ENCODE measurements at regions not wholly inside any gene's neighbourhood (a gene's known extent, or its start where the extent isn't known, plus 50 kb on each side); places are given as distances from the start of the nearest gene placed in this dataset.

DNA sequence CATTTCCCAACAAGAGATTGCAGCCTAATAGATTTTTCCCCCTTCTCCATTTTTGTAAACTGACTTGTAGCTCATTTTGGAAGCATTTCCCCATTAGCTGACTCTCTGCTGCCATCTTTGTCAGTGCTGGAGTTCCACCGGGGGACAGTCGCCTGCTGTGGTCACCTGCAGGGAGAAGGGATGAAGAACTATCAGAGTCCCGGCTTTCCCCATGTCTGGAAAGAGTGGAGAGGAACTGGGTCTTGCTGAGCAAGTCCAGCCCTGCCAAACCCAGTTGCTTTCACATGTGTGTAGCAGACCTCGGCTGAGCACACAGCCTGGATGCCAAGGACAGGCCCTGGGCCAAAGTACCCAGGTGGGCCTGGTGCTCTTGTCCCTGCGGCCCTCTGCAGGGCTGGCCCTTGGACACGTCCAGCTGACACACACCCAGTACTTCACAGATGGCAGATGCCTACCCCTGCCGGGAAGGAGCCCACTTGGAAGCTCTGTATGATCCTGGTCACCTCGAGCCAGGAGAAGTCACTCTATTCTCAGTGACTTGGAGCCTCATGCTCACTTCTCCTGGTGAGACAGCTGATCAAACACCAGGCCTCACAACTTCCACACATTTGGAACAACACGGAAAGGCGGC is 157.3 kb upstream of the NPVF start:
- TF ChIP-seq, protein P1, sequence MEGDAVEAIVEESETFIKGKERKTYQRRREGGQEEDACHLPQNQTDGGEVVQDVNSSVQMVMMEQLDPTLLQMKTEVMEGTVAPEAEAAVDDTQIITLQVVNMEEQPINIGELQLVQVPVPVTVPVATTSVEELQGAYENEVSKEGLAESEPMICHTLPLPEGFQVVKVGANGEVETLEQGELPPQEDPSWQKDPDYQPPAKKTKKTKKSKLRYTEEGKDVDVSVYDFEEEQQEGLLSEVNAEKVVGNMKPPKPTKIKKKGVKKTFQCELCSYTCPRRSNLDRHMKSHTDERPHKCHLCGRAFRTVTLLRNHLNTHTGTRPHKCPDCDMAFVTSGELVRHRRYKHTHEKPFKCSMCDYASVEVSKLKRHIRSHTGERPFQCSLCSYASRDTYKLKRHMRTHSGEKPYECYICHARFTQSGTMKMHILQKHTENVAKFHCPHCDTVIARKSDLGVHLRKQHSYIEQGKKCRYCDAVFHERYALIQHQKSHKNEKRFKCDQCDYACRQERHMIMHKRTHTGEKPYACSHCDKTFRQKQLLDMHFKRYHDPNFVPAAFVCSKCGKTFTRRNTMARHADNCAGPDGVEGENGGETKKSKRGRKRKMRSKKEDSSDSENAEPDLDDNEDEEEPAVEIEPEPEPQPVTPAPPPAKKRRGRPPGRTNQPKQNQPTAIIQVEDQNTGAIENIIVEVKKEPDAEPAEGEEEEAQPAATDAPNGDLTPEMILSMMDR (IDR thresholded peaks at IDR 0.05), result no peak
- no peak for TF ChIP-seq POLR2A (IDR thresholded peaks at IDR 0.05)
